ENCODE measurements at regions not wholly inside any gene's neighbourhood (a gene's known extent, or its start where the extent isn't known, plus 50 kb on each side); places are given as distances from the start of the nearest gene placed in this dataset.
"Not testable (repeated sequence)": the region's sequence is repeated elsewhere in the genome, so short reads cannot be mapped to it uniquely, and the experiment has no call there.

DNA sequence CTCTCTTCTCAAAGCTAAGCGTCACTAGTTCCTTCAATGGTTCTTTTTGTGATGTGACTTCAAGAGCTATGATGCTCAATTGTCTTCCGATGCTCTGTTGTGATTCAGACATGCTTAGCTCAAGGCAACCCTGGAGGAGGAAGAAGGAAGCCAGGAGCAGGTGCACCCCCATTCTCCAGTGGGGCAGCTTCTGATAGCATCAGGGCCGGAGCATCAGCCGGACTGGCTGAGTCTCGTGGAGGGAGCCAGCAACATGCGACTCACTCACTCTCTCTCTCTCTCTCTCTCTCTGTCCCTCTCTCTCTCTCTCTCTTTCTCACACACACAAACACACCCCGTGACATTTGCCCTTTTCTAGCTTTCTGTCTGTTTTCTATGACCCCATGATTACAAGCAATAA lies 140.2 kb downstream of the HSD17B3 start:
- Mint-ChIP-seq H3K4me1 (peaks cover 8% of the 10 kb centered on the region), H3K4me3 (no peak overlapping the region), H3K36me3 (no peaks in the 10 kb centered on the region), H3K27ac (no peak overlapping the region), H3K27me3 (peaks cover 21% of the 10 kb centered on the region), H3K9me3 (no peaks in the 10 kb centered on the region)
- DNase-seq = no peak

DNA sequence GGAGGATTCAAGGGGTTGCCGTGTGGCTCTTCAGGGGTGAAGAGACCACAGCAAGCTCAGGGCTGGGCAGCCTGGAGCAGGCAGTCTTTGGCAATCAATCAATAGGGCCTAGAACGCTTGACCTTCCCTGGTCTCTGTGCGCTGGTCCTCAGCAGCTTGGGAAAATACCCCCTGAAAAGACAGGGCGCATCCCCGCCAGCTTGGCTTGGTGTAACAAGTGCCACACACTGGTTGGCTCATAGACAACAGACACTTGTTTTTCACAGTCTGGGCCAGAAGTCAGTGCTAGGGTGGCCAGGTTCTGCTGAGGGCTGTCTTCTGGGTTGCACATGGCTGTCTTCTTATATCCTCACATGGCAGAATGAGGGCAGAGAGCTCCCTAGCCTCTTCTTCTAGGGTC lies 141.1 kb downstream of the HSD17B3 start:
- Mint-ChIP-seq H3K9me3 (no peaks in the 10 kb centered on the region), H3K4me1 (peaks cover 16% of the 10 kb centered on the region), H3K27ac (no peak overlapping the region), H3K36me3 (no peaks in the 10 kb centered on the region), H3K27me3 (peaks cover 27% of the 10 kb centered on the region), H3K4me3 (no peak overlapping the region)
- no peak for DNase-seq

DNA sequence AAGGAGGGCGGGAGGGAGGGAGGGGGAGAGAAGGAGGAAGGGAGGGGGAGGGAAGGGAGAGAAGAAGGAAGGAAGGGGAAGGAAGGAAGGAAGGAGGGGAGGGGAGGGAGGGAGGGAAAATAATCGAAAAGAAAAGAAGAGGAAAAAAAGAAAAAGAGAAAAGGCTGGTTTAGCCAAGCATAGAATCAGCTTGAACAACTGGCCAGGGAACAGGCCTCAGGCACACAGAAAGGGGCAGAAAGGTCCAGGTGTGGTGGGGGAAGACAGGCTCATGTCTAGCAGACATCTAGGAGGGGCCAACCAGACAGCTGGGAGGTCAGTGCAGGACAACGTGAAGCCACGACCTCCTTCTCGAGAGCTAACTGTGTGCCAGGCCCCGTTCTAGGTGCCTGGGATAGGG lies 141.8 kb downstream of the HSD17B3 start:
- no peak overlapping the region for H3K27ac Mint-ChIP-seq
- H3K4me3 Mint-ChIP-seq = no peak overlapping the region
- H3K36me3 Mint-ChIP-seq = no peaks in the 10 kb centered on the region

DNA sequence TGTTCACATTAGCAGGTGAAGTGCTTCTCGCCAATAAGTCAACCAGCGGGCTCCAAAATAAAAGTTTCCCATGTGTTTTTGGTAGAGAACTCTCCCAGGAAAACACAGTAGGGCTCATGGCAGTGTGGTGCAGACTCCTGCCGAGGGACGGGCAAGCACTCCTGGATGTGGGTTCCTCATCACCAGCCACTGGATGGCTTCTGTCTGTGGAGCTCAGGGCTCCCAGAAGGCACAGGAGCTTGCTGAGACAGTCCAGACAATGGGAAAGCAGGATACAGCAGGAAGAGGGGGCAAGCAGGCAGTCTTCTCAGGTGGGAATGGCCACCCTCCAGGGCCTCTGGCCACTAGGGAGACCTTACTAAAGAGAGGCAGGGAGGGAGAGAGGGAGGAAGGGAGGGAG lies 142.4 kb downstream of the HSD17B3 start:
- DNase-seq = no peak
- Mint-ChIP-seq H3K4me1 (peaks cover 16% of the 10 kb centered on the region), H3K27ac (no peak overlapping the region), H3K36me3 (no peaks in the 10 kb centered on the region), H3K4me3 (no peak overlapping the region), H3K27me3 (peaks cover 32% of the 10 kb centered on the region), H3K9me3 (no peaks in the 10 kb centered on the region)

More for the DNA sequence above, 141.8 kb downstream of the HSD17B3 start:
- peaks cover 32% of the 10 kb centered on the region for H3K27me3 Mint-ChIP-seq
- peaks cover 16% of the 10 kb centered on the region for H3K4me1 Mint-ChIP-seq
- no peak for DNase-seq
- no peaks in the 10 kb centered on the region for H3K9me3 Mint-ChIP-seq

DNA sequence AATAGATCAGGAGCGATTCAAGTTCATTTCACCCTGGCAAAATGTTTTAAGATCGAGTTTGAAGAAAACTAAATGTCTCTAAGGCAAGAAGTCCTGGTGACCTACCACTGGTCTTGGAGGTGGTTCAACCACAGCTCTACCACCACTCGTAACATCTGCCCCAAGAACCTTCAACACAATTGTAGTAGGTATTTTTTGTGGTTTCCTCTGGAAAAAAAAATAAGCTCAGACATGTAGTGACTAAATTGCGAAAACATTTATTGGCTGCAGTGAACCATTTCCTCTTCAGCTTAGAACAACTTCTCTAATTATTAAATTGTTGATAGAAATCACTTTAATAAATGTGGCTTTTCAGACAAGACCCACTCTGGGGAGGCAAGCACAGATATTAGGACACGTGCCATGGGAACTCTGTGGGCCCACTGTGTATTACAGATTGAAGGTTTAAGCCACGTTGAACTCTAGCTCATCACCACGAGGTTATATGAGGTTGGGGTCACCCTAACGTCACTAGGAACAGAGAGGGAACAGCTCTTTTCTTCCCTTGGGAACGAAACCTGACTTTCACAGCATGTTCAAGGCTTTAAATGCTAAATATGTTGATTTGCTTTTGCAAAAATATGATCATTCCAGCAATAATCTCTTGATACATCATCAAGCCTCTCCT lies 142.9 kb downstream of the HSD17B3 start:
- Mint-ChIP-seq H3K36me3 (no peaks in the 10 kb centered on the region), H3K27ac (no peak overlapping the region), H3K27me3 (peaks cover 32% of the 10 kb centered on the region), H3K4me1 (peaks cover 16% of the 10 kb centered on the region), H3K4me3 (no peak overlapping the region), H3K9me3 (no peaks in the 10 kb centered on the region)
- DNase-seq = no peak

DNA sequence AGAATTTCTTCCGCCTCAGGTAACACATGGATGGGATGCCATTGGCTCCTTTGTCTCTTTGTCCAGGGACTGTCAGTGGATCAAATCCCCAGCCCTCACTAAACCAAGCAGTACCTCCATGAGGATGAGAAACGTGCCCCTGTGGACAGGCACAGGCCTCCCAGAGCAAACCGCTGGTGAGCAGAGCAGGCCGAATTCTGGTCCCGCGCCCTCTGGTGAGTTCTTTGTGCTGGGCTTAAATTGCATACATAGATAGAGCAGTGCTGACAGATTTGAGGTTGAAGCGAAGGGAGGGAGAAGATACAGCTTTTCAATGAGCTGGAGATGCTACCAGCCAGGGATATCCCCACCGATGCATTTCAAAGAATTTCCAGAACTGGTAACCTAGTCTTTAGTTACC lies 143.8 kb downstream of the HSD17B3 start:
- Mint-ChIP-seq H3K27me3 (peaks cover 37% of the 10 kb centered on the region), H3K36me3 (no peaks in the 10 kb centered on the region), H3K4me3 (no peak overlapping the region), H3K27ac (no peak overlapping the region), H3K9me3 (no peaks in the 10 kb centered on the region), H3K4me1 (peaks cover 16% of the 10 kb centered on the region)
- no peak for DNase-seq

DNA sequence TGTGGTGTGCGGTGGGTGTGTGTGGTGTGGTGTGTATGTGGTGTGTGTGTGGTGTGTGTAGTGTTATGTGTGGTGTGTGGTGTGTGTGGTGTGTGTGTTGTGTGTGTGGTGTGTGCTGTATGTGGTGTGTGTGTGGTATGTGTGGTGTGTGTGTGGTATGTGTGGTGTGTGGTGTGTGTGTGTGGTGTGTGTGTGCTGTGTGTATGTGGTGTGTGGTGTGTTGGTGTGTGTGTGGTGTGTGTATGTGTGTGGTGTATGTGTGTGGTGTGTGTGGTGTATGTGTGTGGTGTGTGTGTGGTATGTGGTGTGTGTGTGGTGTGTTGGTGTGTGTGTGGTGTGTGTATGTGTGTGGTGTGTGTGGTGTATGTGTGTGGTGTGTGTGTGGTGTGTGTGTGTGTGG lies 144.3 kb downstream of the HSD17B3 start:
- no peak overlapping the region for H3K27ac Mint-ChIP-seq
- H3K4me3 Mint-ChIP-seq = no peak overlapping the region

DNA sequence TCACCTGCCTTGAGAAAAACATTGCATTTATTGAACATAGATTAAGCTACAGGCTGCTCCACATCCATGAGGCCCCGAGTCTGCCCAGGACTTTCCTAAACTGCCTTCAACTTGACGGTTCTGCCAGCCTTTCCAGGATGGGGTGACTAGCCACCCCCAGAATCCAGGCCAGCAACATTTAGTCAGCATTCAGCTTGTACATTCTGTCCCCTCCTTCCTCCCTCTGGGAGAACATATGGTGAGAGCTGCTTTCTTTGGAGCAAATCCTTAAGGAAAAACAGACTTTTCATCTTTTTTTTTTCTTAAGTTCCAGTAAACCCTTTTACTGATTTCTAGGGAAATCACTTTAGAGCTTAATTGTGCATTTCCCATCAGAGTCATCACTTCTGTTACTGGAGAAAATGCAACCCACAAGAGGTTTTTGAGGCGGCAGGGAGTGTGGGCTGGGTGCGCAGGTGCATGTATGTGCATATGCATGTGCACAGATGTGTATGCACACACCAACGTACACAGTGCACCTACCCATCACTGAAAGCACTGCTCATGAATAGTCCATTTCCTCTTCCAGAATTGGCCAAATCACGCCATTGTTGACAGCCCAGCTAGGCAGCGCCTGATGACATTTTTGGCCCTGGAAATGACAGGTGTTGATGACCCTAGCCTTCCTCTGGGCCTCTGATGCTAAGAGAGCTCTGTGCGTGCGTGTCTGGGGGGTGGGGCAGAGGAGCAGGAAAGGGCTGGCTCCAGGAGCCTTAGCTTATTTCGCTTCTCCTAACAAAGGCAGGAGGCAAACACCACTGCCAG lies 145.6 kb downstream of the HSD17B3 start:
- Mint-ChIP-seq H3K4me3 (no peak overlapping the region), H3K9me3 (no peaks in the 10 kb centered on the region), H3K27me3 (peaks cover 33% of the 10 kb centered on the region), H3K36me3 (no peaks in the 10 kb centered on the region), H3K4me1 (peaks cover 28% of the 10 kb centered on the region), H3K27ac (no peak overlapping the region)
- no peak for DNase-seq

More for the DNA sequence above, 144.3 kb downstream of the HSD17B3 start:
- DNase-seq = no peak
- peaks cover 20% of the 10 kb centered on the region for H3K4me1 Mint-ChIP-seq
- H3K27me3 Mint-ChIP-seq = peaks cover 37% of the 10 kb centered on the region
- no peaks in the 10 kb centered on the region for H3K36me3 Mint-ChIP-seq
- H3K9me3 Mint-ChIP-seq = no peaks in the 10 kb centered on the region

DNA sequence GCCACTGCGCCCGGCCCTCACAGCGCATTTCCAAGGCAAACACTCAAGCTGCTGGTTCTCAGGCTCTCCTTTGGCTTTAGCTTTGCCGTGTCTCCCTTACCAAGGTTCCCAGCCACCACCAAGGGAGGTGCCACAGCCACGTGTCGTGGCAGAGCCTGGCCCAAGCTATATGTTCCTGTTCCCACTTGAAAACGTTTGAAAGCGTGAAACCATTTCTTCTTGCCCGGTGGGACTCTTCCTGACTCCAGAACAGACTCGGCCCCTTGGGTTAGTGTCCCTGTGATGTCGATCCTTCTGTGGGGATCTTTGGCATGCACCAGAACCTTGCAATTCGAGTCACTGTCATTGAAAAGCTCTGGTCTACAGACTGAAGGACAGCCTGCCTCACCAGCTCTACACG lies 147.9 kb downstream of the HSD17B3 start:
- no peaks in the 10 kb centered on the region for H3K9me3 Mint-ChIP-seq
- peaks cover 41% of the 10 kb centered on the region for H3K4me1 Mint-ChIP-seq

DNA sequence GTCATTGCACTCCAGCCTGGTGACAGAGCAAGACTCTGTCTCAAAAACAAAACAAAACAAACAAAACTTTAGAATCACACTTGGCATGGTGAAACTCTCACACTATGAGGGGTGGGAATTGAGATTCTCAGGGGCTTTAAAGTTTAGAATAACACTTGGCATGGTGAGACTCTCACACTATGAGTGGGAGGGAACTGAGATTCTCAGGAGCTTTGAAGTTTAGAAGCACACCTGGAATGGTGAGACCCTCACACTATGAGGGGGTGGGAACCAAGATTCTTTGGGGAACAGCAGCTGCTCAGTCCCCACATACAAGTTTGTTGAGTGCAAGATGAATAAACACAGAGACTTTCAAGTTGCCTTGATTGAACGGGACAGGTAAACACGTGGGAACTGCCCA lies 149.4 kb downstream of the HSD17B3 start:
- H3K4me1 Mint-ChIP-seq = peaks cover 36% of the 10 kb centered on the region

More for the DNA sequence above, 147.9 kb downstream of the HSD17B3 start:
- Mint-ChIP-seq H3K27me3 (peaks cover 38% of the 10 kb centered on the region), H3K36me3 (no peaks in the 10 kb centered on the region), H3K27ac (no peak overlapping the region), H3K4me3 (no peak overlapping the region)
- DNase-seq = no peak

DNA sequence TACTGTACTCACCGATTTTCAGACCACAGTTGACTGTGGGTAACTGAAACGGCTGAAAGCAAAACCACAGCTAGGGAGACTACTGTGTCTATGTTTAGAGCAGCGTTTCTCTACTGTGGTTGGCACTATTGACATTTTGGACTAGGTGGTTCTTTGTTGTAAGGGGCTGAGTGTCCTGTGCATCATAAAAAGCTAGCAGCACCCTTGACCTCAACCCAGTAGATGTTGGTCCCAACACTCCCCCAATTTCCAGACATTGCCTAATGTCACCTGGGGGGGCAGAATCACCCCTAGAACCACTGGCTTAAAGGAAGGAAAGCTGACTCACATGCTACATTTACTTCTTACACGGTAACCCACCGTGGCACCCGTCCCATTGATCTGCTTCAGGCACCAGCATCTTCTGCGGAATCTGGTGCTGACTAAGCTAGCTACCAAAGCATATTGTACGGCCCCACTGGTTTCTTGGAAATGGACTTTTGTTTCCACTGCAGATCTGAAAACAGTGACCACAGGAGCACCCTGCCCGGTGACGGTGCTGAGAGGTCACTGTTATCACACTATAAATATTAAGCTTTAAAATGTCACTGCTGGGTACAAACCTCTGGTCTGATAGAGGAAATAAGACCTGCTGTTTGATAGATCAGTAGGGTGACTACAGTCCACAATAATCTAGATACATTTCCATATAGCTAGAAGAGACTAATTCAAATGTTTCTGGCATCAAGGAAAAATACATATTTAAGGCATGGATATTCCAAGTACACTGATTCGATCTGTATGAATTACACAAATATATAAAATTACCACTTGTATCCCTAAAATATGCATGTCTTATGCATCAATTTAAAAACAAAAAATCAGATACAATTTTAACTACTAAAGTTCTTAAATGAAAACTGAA lies 151.4 kb downstream of the HSD17B3 start:
- H3K4me1 Mint-ChIP-seq = peaks cover 36% of the 10 kb centered on the region
- H3K27me3 Mint-ChIP-seq = peaks cover 48% of the 10 kb centered on the region
- H3K27ac Mint-ChIP-seq = peak overlapping the region; percentile 65
- H3K9me3 Mint-ChIP-seq = no peaks in the 10 kb centered on the region
- H3K36me3 Mint-ChIP-seq = no peaks in the 10 kb centered on the region
- H3K4me3 Mint-ChIP-seq = peak overlapping the region; percentile 8
- peak; percentile 72 for DNase-seq

More for the DNA sequence above, 149.4 kb downstream of the HSD17B3 start:
- DNase-seq = no peak
- no peaks in the 10 kb centered on the region for H3K36me3 Mint-ChIP-seq
- H3K27ac Mint-ChIP-seq = no peak overlapping the region
- no peak overlapping the region for H3K4me3 Mint-ChIP-seq
- H3K27me3 Mint-ChIP-seq = peaks cover 46% of the 10 kb centered on the region
- no peaks in the 10 kb centered on the region for H3K9me3 Mint-ChIP-seq

DNA sequence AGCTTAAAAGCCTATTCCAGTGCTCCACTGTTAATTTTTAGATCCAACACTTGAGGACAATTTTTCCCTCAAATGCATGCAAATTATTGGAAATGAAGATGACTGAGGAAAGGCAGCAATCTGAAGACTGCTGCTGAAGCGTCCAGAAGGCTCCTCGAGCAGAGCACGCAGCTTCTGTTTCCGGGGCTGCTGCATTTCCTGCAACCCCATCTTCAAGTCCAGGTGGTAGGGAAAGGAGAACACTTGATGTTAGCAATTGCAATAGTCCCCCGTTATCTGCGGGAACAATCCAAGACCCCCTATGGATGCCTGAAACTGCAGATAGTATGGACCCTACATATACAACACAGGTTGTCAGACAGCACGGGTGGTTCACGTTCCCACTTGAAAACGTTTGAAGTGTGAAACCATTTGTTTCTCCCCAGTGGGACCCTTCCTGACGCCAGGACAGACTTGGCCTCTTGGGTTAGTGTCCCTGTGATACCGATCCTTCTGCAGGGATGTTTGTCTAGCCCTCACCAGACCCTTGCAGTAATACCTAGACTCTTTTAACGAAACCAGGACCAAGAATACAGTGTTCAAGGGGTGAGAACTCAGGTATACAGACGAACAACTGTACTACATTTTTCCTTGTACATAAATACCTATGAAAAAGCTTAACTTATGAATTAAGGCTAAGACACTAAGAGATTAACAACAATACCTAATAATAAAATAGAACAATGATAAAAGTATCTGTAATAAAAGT lies 152.3 kb downstream of the HSD17B3 start:
- Mint-ChIP-seq H3K27me3 (peaks cover 49% of the 10 kb centered on the region), H3K36me3 (no peaks in the 10 kb centered on the region), H3K9me3 (no peaks in the 10 kb centered on the region), H3K27ac (peak overlapping the region; percentile 50), H3K4me3 (peak overlapping the region; percentile 24), H3K4me1 (peaks cover 36% of the 10 kb centered on the region)
- no peak for DNase-seq

DNA sequence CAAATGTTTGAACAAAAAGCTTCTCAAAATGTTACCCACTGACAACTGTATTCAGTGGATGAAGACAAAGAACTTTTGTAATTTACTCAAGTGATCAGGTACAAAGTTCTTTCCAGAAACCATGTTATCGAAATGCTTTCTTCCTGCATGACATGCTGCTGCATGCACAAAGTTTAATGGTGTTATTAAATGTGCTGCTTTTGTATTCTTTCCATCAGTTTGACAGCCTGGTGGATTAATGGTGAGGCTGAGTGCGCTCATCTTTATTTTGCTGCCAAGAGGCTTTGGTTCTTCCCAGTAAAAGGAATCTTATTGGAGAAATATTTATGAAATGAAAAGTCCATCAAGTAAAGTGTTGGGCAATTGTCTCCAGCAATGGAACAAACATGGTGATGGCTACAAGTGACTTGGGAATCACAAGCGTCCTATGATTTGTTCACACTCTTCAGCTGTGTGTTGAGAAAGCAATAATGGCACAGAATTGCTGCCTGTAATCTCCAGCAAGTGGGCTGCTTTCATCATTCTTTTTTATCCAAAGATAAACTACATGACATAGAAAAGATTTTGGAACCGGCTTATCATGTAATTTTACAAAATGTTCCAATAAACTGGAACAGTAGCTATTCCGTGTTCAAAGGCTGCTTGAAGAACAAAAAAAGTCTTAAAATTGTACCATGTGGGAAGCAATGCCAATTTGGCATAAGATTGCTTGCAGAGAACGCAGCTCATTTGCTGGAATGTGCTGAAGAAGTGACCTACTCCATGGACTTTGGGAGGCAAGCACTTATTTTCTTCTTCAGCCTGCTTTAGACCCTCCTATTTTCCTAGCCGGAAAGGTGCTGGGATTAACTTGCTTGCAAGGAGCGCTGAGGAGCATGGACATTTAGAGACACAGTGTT lies 153.1 kb downstream of the HSD17B3 start:
- peaks cover 36% of the 10 kb centered on the region for H3K4me1 Mint-ChIP-seq
- H3K9me3 Mint-ChIP-seq = no peaks in the 10 kb centered on the region
- H3K4me3 Mint-ChIP-seq = no peak overlapping the region
- H3K27ac Mint-ChIP-seq = no peak overlapping the region
- no peaks in the 10 kb centered on the region for H3K36me3 Mint-ChIP-seq
- peaks cover 51% of the 10 kb centered on the region for H3K27me3 Mint-ChIP-seq
- no peak for DNase-seq

DNA sequence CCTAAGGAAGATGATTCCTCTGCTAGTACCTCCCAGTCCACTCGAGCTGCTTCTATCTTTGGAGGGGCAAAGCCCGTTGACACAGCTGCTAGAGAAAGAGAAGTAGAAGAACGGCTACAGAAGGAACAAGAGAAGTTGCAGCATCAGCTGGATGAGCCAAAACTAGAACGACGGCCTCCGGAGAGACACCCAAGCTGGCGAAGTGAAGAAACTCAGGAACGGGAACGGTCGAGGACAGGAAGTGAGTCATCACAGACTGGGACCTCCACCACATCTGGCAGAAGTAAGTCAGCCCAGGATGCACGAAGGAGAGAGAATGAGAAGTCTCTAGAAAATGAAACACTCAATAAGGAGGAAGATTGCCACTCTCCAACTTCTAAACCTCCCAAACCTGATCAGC lies 154.9 kb downstream of the HSD17B3 start:
- Mint-ChIP-seq H3K4me1 (peaks cover 26% of the 10 kb centered on the region), H3K27me3 (peaks cover 44% of the 10 kb centered on the region)
- not testable (repeated sequence) for H3K4me3 Mint-ChIP-seq, H3K9me3 Mint-ChIP-seq, H3K36me3 Mint-ChIP-seq, DNase-seq, H3K27ac Mint-ChIP-seq
